IPS-15b (cell line): ENCODE measurements at regions not wholly inside any gene's neighbourhood (a gene's known extent, or its start where the extent isn't known, plus 50 kb on each side); places are given as distances from the start of the nearest gene placed in this dataset.

ENCODE experiments used
- H3K27me3 ChIP-seq: one replicate; pipeline ENCODE4 v1.6.1; 2013; ENCODE audit warnings: low read length; ENCODE audit not compliant: control insufficient read depth, insufficient read depth
- H3K36me3 ChIP-seq: one replicate; pipeline ENCODE4 v1.6.1; 2013; ENCODE audit warnings: low read length; ENCODE audit not compliant: control insufficient read depth, insufficient read depth
- H3K4me1 ChIP-seq: one replicate; pipeline ENCODE4 v1.6.1; 2013; ENCODE audit warnings: mild to moderate bottlenecking, low read length; ENCODE audit not compliant: control insufficient read depth, insufficient read depth
- H3K4me3 ChIP-seq: one replicate; pipeline ENCODE4 v1.5.1; 2013; ENCODE audit warnings: low read depth, low read length
- H3K9ac ChIP-seq: one replicate; pipeline ENCODE4 v1.6.1; 2013; ENCODE audit warnings: low read depth, mild to moderate bottlenecking, low read length
- H3K9me3 ChIP-seq: one replicate; pipeline ENCODE4 v1.6.1; 2013; ENCODE audit warnings: mild to moderate bottlenecking, low read length; ENCODE audit not compliant: control insufficient read depth, insufficient read depth

- no peaks in the 10 kb centered on the region for H3K9me3 ChIP-seq
- no peak overlapping the region for H3K9ac ChIP-seq
- H3K36me3 ChIP-seq: no peaks in the 10 kb centered on the region
- H3K27me3 ChIP-seq: no peaks in the 10 kb centered on the region
- H3K4me3 ChIP-seq: no peak overlapping the region
- H3K4me1 ChIP-seq: no peaks in the 10 kb centered on the region
Measured at GRCh38 chr10:58140691-58141347, 126.9 kb downstream of the IPMK start.

GRCh38 chr10:58140054-58140453 is 127.6 kb downstream of the IPMK start:
- no peak overlapping the region for H3K9ac ChIP-seq
- no peaks in the 10 kb centered on the region for H3K36me3 ChIP-seq
- no peaks in the 10 kb centered on the region for H3K27me3 ChIP-seq
- H3K4me3 ChIP-seq: no peak overlapping the region
- H3K4me1 ChIP-seq: no peaks in the 10 kb centered on the region
- H3K9me3 ChIP-seq: no peaks in the 10 kb centered on the region

- Histone ChIP-seq H3K4me3 (no peak overlapping the region), H3K36me3 (no peaks in the 10 kb centered on the region), H3K4me1 (no peaks in the 10 kb centered on the region), H3K9me3 (no peaks in the 10 kb centered on the region), H3K27me3 (no peaks in the 10 kb centered on the region), H3K9ac (no peak overlapping the region)
Measured at GRCh38 chr10:58137813-58138212, 129.9 kb downstream of the IPMK start.

GRCh38 chr10:58115218-58116050 is 152.3 kb downstream of the IPMK start:
- Histone ChIP-seq H3K9ac (no peak overlapping the region), H3K4me1 (no peaks in the 10 kb centered on the region), H3K4me3 (no peak overlapping the region), H3K36me3 (no peaks in the 10 kb centered on the region), H3K9me3 (no peaks in the 10 kb centered on the region), H3K27me3 (no peaks in the 10 kb centered on the region)

DNA sequence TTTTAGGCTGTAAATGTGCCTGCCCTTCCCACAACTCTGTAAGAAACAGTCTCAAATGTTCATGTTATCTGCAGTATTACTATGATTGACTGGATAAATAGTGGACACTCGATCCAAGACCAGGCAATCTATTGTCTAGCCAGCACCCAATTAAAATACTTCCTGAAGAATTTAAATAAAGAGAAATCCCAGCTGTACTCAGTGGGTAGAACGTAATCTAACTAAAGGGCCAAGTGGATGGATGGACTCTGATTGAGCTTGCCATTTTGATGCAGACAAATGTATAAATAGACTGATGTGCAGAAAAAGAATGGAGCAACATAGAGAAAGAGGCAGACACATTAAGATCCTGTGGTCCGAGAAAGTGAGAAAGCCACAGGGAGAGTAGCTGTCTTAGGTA is 158.0 kb downstream of the IPMK start:
- Histone ChIP-seq H3K4me1 (no peaks in the 10 kb centered on the region), H3K9ac (no peak overlapping the region), H3K36me3 (no peaks in the 10 kb centered on the region), H3K9me3 (no peaks in the 10 kb centered on the region), H3K27me3 (no peaks in the 10 kb centered on the region), H3K4me3 (no peak overlapping the region)

DNA sequence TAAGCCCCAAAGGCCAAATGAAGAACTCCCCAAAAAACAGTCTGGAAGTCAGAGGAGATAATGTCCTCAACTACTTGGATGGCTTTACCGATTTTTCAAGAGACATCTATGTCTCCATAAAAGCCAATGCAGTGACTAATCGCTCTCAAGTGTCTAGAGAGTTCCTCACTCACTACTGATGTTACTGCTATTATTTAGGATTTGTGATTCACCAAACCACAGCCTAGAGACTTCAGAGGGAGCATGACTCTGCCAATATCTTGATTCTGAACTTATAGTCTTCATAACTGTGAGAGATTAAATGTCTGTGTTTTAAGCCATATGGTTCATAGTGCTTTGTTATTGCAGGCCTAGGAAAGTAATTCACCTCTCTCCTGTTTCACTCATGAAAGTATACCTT is 160.2 kb downstream of the IPMK start:
- H3K4me3 ChIP-seq: no peak overlapping the region
- no peaks in the 10 kb centered on the region for H3K9me3 ChIP-seq
- no peaks in the 10 kb centered on the region for H3K4me1 ChIP-seq
- no peaks in the 10 kb centered on the region for H3K27me3 ChIP-seq
- no peak overlapping the region for H3K9ac ChIP-seq
- no peaks in the 10 kb centered on the region for H3K36me3 ChIP-seq

DNA sequence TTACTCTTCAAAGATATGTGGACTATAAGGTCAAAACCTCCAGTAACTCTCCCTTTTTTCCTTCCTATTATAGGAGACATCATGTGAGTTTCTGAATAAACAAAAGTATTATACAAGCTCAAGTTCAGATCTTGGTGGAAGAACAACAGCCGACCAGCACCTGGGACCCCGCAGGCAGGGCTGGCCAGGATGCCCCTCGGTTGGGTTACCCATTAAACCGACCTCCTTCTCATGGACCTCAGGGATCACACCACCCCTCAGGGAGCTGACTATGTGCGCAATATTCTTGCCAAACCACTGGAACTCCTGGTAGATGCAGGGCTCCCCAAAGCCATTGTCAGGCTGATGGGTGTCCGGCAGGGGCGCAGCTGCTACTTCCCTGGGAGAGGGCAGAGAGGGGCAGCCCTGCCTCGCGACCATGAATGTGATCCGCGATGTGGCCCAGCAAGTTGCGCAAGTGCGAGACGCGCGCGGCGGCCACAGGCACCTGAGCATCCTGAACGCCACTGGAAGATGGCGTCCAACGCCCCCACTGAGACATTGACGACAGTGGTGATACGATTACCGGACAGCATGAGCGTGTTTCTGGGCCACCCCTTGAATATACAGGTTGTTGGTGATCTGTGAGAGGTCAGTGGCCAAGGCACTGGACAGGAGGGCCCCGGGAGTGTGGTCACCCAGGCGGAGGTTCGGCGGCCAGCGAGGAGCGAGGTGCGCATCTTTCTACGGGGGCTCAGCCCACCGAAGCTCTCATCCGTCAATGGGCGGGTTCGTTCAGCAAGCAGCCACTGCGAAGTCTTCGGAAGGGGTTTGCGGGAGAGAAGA is 161.3 kb downstream of the IPMK start:
- Histone ChIP-seq H3K4me1 (no peaks in the 10 kb centered on the region), H3K4me3 (no peak overlapping the region), H3K9ac (no peak overlapping the region), H3K36me3 (no peaks in the 10 kb centered on the region), H3K27me3 (no peaks in the 10 kb centered on the region), H3K9me3 (no peaks in the 10 kb centered on the region)

DNA sequence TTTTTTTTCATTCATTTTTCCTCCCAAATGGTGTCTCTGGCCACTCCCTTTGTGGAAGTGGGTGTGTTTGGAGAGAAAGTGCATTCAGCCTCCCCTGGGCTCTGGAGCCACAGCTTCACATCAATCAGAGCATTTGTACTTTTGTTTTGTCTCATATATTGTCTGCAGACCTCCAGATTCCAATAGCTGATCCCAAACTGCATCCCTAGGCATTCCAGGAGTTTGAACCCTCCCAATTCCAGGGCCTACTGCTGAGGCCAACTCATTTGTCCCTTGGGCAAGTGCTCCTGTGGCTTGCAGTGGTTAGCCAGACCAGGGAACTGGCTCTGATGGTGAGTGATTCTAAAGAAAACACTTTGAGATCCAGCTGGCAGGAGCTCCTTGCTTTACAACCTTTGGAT is 163.3 kb downstream of the IPMK start:
- H3K4me1 ChIP-seq: no peaks in the 10 kb centered on the region
- H3K9ac ChIP-seq: no peak overlapping the region
- H3K27me3 ChIP-seq: no peaks in the 10 kb centered on the region
- H3K9me3 ChIP-seq: no peaks in the 10 kb centered on the region
- no peaks in the 10 kb centered on the region for H3K36me3 ChIP-seq
- H3K4me3 ChIP-seq: no peak overlapping the region

GRCh38 chr10:58102897-58103296 is 164.8 kb downstream of the IPMK start:
- Histone ChIP-seq H3K4me1 (no peaks in the 10 kb centered on the region), H3K4me3 (no peak overlapping the region), H3K9me3 (no peaks in the 10 kb centered on the region), H3K36me3 (no peaks in the 10 kb centered on the region), H3K9ac (no peak overlapping the region), H3K27me3 (no peaks in the 10 kb centered on the region)

GRCh38 chr10:58101682-58102081 is 166.0 kb downstream of the IPMK start:
- no peaks in the 10 kb centered on the region for H3K36me3 ChIP-seq
- no peak overlapping the region for H3K4me3 ChIP-seq
- no peaks in the 10 kb centered on the region for H3K4me1 ChIP-seq
- no peaks in the 10 kb centered on the region for H3K27me3 ChIP-seq
- no peaks in the 10 kb centered on the region for H3K9me3 ChIP-seq
- H3K9ac ChIP-seq: no peak overlapping the region

GRCh38 chr10:58094985-58095718 is 172.5 kb downstream of the IPMK start:
- Histone ChIP-seq H3K9me3 (no peaks in the 10 kb centered on the region), H3K9ac (no peak overlapping the region), H3K36me3 (no peaks in the 10 kb centered on the region), H3K4me3 (no peak overlapping the region), H3K27me3 (no peaks in the 10 kb centered on the region), H3K4me1 (no peaks in the 10 kb centered on the region)
